Osteoblast (primary cell): ENCODE measurements at regions not wholly inside any gene's neighbourhood (a gene's known extent, or its start where the extent isn't known, plus 50 kb on each side); places are given as distances from the start of the nearest gene placed in this dataset.
A peak's percentile ranks its signal among the peaks of the same experiment; 100 is the strongest.

Source experiments
- DNase-seq: peaks from one replicate; pipeline ENCODE4 v3.0.0; 2011; ENCODE audit warnings: low spot score, mixed read lengths; ENCODE audit not compliant: insufficient read length; ENCODE audit errors: missing footprints
- H2AFZ ChIP-seq: 2 replicates; pipeline ENCODE4 v1.6.0; 2011; ENCODE audit warnings: mild to moderate bottlenecking, low read length
- H3K27ac ChIP-seq: 2 replicates; pipeline ENCODE4 v1.5.1; 2011; ENCODE audit warnings: mild to moderate bottlenecking, low read depth, low read length, moderate library complexity
- H3K27me3 ChIP-seq: 2 replicates; pipeline ENCODE4 v1.6.0; 2012; ENCODE audit warnings: mild to moderate bottlenecking, control low read depth, inconsistent platforms, low read length, moderate library complexity; ENCODE audit not compliant: insufficient read depth
- H3K36me3 ChIP-seq: 2 replicates; pipeline ENCODE4 v1.5.1; 2011; ENCODE audit warnings: mild to moderate bottlenecking, low read length, control low read depth, moderate library complexity; ENCODE audit not compliant: insufficient read depth
- H3K4me1 ChIP-seq: 2 replicates; pipeline ENCODE4 v1.5.1; 2011; ENCODE audit warnings: mild to moderate bottlenecking, low read length, control low read depth, moderate library complexity; ENCODE audit not compliant: insufficient read depth
- H3K4me2 ChIP-seq: 2 replicates; pipeline ENCODE4 v1.6.0; 2011; ENCODE audit warnings: mild to moderate bottlenecking, low read length; ENCODE audit not compliant: insufficient read depth
- H3K4me3 ChIP-seq: fragments of 200-600 bp; sonication (generic); 3 replicates; pipeline ENCODE4 v1.5.1; 2012; ENCODE audit warnings: mild to moderate bottlenecking, low read length, inconsistent platforms; ENCODE audit not compliant: insufficient read depth
- H3K79me2 ChIP-seq: 2 replicates; pipeline ENCODE4 v1.6.0; 2012; ENCODE audit warnings: mild to moderate bottlenecking, low read length, control low read depth, inconsistent platforms; ENCODE audit not compliant: insufficient read depth
- H3K9me3 ChIP-seq: 2 replicates; pipeline ENCODE4 v1.5.1; 2011; ENCODE audit warnings: low read depth, low read length, control low read depth
- H4K20me1 ChIP-seq: 2 replicates; pipeline ENCODE4 v1.6.0; 2012; ENCODE audit warnings: mild to moderate bottlenecking, low read length, control low read depth; ENCODE audit not compliant: insufficient read depth
- TF ChIP-seq, protein P1 (sequence below): IDR thresholded peaks from 2 replicates; pipeline ENCODE4 v1.5.1; 2011; ENCODE audit warnings: mild to moderate bottlenecking, low read depth, low read length, moderate library complexity; ENCODE audit errors: extremely low read depth

DNA sequence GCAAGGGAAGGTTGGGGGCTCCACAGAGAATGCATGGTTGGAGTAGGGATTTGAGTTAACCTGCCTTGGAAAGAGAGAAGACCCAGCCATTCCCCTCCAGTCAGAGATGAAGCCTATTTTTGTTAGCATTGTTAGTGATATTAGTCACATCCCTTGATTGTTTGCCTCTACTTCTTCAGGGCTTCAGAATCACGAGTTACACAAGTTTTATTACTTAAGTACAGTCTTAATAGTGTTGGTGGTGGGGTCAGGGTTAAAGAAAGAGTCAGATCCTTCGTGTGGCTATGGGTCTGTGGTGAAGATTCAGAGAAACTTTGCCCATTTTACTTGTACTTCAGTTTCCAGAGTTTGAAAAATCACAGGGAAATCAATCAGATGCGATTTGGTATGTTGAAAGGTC, 363.1 kb downstream of the LRIG3 start:
- peak overlapping the region; percentile 49 for H3K27ac ChIP-seq
- no peaks in the 10 kb centered on the region for H3K36me3 ChIP-seq
- DNase-seq, result peak; percentile 87
- peak overlapping the region; percentile 49 for H2AFZ ChIP-seq
- H3K79me2 ChIP-seq, result no peaks in the 10 kb centered on the region
- H3K4me1 ChIP-seq, result peaks cover 13% of the 10 kb centered on the region
- H3K9me3 ChIP-seq, result no peaks in the 10 kb centered on the region
- H3K4me3 ChIP-seq, result no peak overlapping the region
- TF ChIP-seq, protein P1, sequence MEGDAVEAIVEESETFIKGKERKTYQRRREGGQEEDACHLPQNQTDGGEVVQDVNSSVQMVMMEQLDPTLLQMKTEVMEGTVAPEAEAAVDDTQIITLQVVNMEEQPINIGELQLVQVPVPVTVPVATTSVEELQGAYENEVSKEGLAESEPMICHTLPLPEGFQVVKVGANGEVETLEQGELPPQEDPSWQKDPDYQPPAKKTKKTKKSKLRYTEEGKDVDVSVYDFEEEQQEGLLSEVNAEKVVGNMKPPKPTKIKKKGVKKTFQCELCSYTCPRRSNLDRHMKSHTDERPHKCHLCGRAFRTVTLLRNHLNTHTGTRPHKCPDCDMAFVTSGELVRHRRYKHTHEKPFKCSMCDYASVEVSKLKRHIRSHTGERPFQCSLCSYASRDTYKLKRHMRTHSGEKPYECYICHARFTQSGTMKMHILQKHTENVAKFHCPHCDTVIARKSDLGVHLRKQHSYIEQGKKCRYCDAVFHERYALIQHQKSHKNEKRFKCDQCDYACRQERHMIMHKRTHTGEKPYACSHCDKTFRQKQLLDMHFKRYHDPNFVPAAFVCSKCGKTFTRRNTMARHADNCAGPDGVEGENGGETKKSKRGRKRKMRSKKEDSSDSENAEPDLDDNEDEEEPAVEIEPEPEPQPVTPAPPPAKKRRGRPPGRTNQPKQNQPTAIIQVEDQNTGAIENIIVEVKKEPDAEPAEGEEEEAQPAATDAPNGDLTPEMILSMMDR, result no peak
- H3K27me3 ChIP-seq, result no peaks in the 10 kb centered on the region
- no peaks in the 10 kb centered on the region for H4K20me1 ChIP-seq
- peak overlapping the region; percentile 36 for H3K4me2 ChIP-seq

DNA sequence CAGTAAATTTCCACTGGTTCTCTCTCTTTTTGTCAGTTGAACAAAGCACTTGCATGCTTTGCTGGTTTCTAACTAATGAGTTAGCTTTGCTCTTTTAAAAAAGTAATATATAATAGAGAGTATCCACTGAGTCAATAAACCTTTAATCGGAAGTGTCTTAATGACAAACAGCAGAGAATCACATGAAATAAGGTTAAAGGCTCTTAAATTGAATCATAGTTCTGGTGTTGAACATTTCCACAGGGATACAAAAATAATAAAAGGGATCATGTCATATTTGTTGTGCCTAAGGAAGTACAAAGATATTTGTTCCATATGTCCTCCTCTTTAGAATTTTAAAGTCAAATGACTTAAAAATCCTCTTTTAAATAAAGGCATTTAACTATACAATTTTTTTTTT, 362.6 kb downstream of the LRIG3 start:
- no peaks in the 10 kb centered on the region for H3K36me3 ChIP-seq
- H3K27me3 ChIP-seq, result no peaks in the 10 kb centered on the region
- H3K9me3 ChIP-seq, result no peaks in the 10 kb centered on the region
- no peaks in the 10 kb centered on the region for H3K79me2 ChIP-seq
- TF ChIP-seq, protein P1, result no peak
- no peak for DNase-seq
- peaks cover 13% of the 10 kb centered on the region for H3K4me1 ChIP-seq
- H3K27ac ChIP-seq, result peak overlapping the region; percentile 49
- H3K4me3 ChIP-seq, result no peak overlapping the region
- H3K4me2 ChIP-seq, result peak overlapping the region; percentile 36
- no peaks in the 10 kb centered on the region for H4K20me1 ChIP-seq
- peak overlapping the region; percentile 49 for H2AFZ ChIP-seq

DNA sequence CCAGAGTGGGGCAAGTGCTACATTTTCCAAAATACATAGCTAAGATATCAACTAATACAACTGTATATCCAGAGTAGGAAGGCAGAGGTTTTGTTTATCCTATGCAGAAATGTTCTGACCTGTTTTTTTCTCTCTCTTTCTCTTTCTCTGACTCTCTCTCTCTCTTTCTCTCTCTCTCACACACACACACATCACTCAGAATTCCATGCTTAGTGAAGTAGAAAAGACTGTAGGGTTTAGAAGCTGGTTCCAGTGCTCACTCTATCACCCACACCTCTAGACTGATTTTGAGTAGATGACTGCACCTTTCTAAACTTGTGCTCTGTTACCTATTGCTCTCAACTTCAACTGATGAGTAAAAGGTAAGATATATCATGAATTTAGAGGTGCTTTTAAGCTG, 356.7 kb downstream of the LRIG3 start:
- Histone ChIP-seq H4K20me1 (no peaks in the 10 kb centered on the region), H3K4me3 (no peak overlapping the region), H3K4me2 (no peak overlapping the region), H3K79me2 (no peaks in the 10 kb centered on the region), H2AFZ (no peak overlapping the region), H3K36me3 (no peaks in the 10 kb centered on the region), H3K27me3 (no peaks in the 10 kb centered on the region), H3K4me1 (peaks cover 12% of the 10 kb centered on the region), H3K27ac (no peak overlapping the region), H3K9me3 (no peaks in the 10 kb centered on the region)
- TF ChIP-seq, protein P1, result no peak
- no peak for DNase-seq

DNA sequence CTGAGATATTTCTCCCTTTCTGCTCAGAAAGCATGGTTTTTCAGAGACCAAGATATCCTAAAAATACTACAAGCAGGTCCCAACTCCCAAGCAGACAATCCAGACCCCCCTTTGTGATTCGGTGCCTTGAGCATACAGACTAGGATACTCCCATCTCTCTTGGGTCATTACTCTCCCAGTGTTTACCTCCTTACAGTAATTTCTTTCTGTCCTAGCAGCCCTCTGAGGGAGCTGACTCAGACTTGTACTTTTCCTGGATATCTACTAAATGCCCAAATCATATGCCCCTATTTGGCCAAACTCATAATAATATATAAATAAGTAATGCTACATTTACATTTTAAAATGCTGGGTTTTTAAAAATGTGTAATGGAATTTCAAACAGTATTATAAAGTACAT, 355.6 kb downstream of the LRIG3 start:
- Histone ChIP-seq H3K4me3 (no peak overlapping the region), H3K4me2 (no peak overlapping the region), H3K79me2 (no peaks in the 10 kb centered on the region), H3K27me3 (no peaks in the 10 kb centered on the region), H3K9me3 (no peaks in the 10 kb centered on the region), H4K20me1 (no peaks in the 10 kb centered on the region), H2AFZ (peak overlapping the region; percentile 16), H3K36me3 (no peaks in the 10 kb centered on the region), H3K4me1 (peaks cover 12% of the 10 kb centered on the region), H3K27ac (no peak overlapping the region)
- peak; percentile 74 for DNase-seq
- TF ChIP-seq, protein P1, result no peak
